HG03439 (cell line): ENCODE measurements at regions not wholly inside any gene's neighbourhood (a gene's known extent, or its start where the extent isn't known, plus 50 kb on each side); places are given as distances from the start of the nearest gene placed in this dataset.
"Not testable (repeated sequence)": the region's sequence is repeated elsewhere in the genome, so short reads cannot be mapped to it uniquely, and the experiment has no call there.

Experiments used
- ATAC-seq: cut with Tn5 transposase; IDR thresholded peaks from one replicate; pipeline ENCODE4 v1.9.1; 2021; ENCODE audit warnings: mild to moderate bottlenecking, moderate library complexity; ENCODE audit not compliant: unreplicated experiment

GRCh38 chr14:46147452-46147851 is 504.1 kb downstream of the RPL10L start:
- no peak for ATAC-seq

GRCh38 chr14:46147024-46147423 is 504.6 kb downstream of the RPL10L start:
- ATAC-seq = no peak

GRCh38 chr14:46140445-46140844 is 511.1 kb downstream of the RPL10L start:
- ATAC-seq = no peak

- no peak for ATAC-seq
These were observed 511.9 kb downstream of the RPL10L start for GRCh38 chr14:46139649-46140048.

GRCh38 chr14:46137786-46138185 is 513.8 kb downstream of the RPL10L start:
- no peak for ATAC-seq

- ATAC-seq = no peak
These were observed 515.1 kb downstream of the RPL10L start for GRCh38 chr14:46136456-46136855.

GRCh38 chr14:46108228-46108627 is 543.4 kb downstream of the RPL10L start:
- ATAC-seq = no peak

- not testable (repeated sequence) for ATAC-seq
These were observed 550.7 kb downstream of the RPL10L start for GRCh38 chr14:46100901-46101300.

- no peak for ATAC-seq
These were observed 559.8 kb downstream of the RPL10L start for GRCh38 chr14:46091819-46092218.

- ATAC-seq = no peak
These were observed 564.0 kb downstream of the RPL10L start for GRCh38 chr14:46087604-46088003.

- ATAC-seq = no peak
These were observed 577.5 kb downstream of the RPL10L start for GRCh38 chr14:46074061-46074460.

- ATAC-seq = no peak
These were observed 587.7 kb downstream of the RPL10L start for GRCh38 chr14:46063872-46064271.

- no peak for ATAC-seq
These were observed 592.5 kb downstream of the RPL10L start for GRCh38 chr14:46058964-46059563.

- ATAC-seq = no peak
These were observed 593.8 kb downstream of the RPL10L start for GRCh38 chr14:46057799-46058198.

GRCh38 chr14:46054526-46054925 is 597.1 kb downstream of the RPL10L start:
- no peak for ATAC-seq

GRCh38 chr14:46053221-46053620 is 598.4 kb downstream of the RPL10L start:
- no peak for ATAC-seq

GRCh38 chr14:46051796-46052195 is 599.8 kb downstream of the RPL10L start:
- no peak for ATAC-seq

GRCh38 chr14:46048127-46048526 is 603.5 kb downstream of the RPL10L start:
- no peak for ATAC-seq

GRCh38 chr14:46036099-46036498 is 615.5 kb downstream of the RPL10L start:
- no peak for ATAC-seq

GRCh38 chr14:46034305-46034704 is 617.3 kb downstream of the RPL10L start:
- ATAC-seq = no peak

GRCh38 chr14:46018846-46019420 is 632.6 kb downstream of the RPL10L start:
- no peak for ATAC-seq

GRCh38 chr14:46008348-46008747 is 643.2 kb downstream of the RPL10L start:
- no peak for ATAC-seq

GRCh38 chr14:45998554-45998953 is 653.0 kb downstream of the RPL10L start:
- no peak for ATAC-seq
